ENCODE measurements at regions not wholly inside any gene's neighbourhood (a gene's known extent, or its start where the extent isn't known, plus 50 kb on each side); places are given as distances from the start of the nearest gene placed in this dataset.
"Not testable (repeated sequence)": the region's sequence is repeated elsewhere in the genome, so short reads cannot be mapped to it uniquely, and the experiment has no call there.

- no peak for DNase-seq (ENCODE audit: low spot score)
Measured at GRCh38 chr3:110957247-110958025, 114.2 kb upstream of the NECTIN3 start.

- DNase-seq (ENCODE audit: low spot score), result no peak
Measured at GRCh38 chr3:110958313-110959147, 113.1 kb upstream of the NECTIN3 start.

GRCh38 chr3:110965976-110966375 is 105.6 kb upstream of the NECTIN3 start:
- DNase-seq (ENCODE audit: low spot score), result no peak

GRCh38 chr3:110966966-110967663 is 104.5 kb upstream of the NECTIN3 start:
- DNase-seq (ENCODE audit: low spot score), result no peak

- peak; percentile 22 for DNase-seq (ENCODE audit: low spot score)
Measured at GRCh38 chr3:110968076-110968475, 103.5 kb upstream of the NECTIN3 start.

DNA sequence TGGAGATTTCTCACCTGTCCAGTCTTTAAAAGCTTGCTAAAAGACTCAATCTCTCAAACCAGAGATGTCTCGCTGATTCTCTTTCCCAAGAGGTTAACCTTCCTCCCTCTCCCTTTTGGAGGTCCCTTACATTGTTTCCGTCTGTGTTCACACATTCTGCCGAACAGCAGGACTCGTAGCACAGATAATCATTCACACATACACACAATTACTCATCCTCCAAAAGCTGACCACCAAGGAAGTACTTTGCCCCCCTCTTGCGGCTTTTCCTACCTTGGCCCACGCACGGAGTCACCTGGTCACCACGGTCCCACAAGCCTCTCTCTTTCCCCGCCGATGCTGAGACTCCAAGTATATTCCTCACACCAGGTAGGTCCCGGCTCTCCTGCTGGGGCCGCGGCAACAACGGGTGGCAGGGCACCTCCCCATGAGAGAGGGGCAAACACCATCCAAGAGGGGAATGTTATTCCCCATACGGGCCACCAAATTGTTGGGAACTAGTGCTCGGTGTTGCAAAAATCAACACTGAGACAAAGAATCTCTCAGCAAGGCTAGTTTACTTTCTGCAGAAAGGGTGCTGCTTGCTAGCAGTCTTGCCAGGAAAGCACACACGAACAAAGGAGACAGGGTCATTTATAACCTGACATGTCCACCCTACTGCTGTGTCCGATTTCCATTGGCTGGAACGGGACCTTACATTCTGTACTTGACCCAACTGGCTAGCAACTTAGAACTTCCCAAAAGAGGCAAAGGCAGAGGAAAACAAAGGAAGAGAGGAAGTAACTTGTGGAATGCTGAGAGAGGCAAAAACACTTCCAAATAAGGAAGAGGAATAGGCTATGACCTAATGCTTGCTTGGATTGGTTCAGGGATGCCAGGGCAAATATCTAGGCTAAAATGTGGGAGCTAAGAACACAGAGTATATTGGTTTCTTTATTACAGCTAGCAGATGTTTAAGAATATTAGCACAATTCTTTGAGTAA is 102.1 kb upstream of the NECTIN3 start:
- DNase-seq (ENCODE audit: low spot score), result no peak

DNA sequence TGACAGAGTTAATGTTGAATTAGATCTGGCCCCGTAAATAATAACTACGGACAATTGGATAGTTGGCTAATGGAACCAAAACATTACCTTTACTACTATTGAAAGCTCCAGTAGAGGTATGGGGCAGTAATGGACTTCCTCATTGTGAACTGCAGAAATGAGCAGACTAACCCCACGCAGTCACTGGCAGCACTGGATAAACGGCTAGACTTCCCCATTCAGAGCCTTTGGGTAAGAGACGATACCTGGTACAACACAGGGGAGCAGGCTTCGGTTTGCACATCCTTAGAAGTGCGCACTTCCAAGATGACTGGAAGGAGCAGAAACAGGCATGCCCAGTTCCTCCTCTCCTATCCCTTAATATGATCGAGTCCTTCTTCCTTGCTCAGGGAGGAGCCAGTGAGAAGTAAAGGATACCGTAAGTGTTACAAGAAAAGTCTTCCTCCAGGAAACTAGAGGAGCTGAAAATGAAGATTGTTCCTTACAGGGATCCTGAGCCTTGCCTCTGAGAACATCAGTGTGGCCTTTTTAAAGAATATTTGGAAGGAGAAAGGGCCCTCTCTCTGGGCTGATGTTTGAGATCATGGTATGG is 100.5 kb upstream of the NECTIN3 start:
- no peak for DNase-seq (ENCODE audit: low spot score)

- DNase-seq (ENCODE audit: low spot score), result no peak
Measured at GRCh38 chr3:110973263-110973895, 98.2 kb upstream of the NECTIN3 start.

DNA sequence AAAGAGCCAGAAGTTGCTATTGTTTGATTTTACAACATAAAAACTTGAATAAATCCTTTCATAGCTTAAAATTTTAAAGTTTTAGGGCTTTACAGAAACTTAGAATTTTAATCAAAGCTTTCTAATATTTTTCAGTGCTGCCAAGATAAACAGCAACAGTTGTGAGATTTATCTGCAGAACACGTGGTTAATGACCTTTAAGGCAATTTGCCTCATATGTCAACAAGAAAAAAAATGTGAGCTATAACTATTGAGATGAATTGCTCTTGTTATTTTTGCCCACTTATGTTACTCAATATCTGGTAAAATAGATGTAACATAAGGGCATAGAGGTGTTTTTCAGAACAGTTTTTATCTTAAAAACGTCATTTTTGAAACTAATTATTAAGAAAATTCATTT is 96.7 kb upstream of the NECTIN3 start:
- no peak for DNase-seq (ENCODE audit: low spot score)

DNA sequence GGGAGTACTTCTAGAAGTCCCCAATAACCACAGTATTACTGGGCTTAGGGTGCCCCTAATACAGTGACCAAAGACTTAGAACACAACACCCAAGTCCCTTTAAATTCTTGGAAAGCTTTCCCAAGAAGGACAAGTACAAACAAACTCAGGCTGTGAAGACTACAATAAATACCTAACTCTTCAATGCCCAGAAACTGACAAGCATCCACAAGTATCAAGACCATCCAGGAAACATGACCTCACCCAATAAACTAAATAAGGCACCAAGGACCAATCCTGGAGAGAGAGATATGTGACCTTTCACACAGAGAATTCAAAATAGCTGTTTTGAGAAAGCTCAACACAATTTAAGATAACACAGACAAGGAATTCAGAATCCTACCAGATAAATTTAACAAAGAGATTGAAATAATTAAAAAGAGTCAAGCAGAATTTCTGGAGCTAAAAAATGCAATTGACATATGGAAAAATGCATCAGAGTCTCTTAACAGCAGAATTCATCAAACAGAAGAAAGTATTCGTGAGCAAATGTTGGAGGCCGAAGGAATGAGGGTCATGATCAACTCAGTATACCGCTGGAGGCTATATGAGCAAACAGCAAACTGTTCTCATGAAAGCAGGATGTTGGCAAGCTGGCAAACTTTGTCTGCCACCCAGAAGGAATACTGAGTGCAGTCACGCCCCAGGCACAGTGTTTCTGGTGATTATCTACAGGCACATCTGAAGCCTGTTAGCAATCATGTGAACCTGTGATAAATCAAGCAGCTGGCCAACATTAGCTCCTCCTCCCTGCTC is 87.0 kb upstream of the NECTIN3 start:
- no peak for DNase-seq (ENCODE audit: low spot score)

- no peak for DNase-seq (ENCODE audit: low spot score)
Measured at GRCh38 chr3:110989446-110989845, 82.2 kb upstream of the NECTIN3 start.

GRCh38 chr3:110995461-110996231 is 76.0 kb upstream of the NECTIN3 start:
- DNase-seq (ENCODE audit: low spot score), result peak; percentile 13

DNA sequence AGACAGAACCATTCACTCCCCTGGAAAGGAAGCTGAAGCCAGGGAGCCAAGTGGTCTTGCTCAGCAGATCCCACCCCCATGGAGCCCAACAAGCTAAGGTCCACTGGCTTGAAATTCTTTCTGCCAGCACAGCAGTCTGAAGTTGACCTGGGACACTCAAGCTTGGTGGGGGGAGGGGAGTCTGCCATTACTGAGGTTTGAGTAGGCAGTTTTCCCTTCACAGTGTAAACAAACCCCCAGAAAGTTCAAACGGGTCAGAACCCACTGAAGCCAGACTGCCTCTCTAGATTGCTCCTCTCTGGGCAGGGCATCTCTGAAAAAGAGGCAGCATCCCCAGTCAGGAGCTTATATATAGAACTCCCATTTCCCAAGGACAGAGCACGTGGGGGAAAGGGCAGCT is 72.8 kb upstream of the NECTIN3 start:
- not testable (repeated sequence) for DNase-seq (ENCODE audit: low spot score)

- DNase-seq (ENCODE audit: low spot score), result not testable (repeated sequence)
Measured at GRCh38 chr3:111006485-111006884, 65.1 kb upstream of the NECTIN3 start.

- no peak for DNase-seq (ENCODE audit: low spot score)
Measured at GRCh38 chr3:111012388-111013248, 59.0 kb upstream of the NECTIN3 start.
